Esophagus squamous epithelium (tissue), 5 donors: ENCODE measurements at regions not wholly inside any gene's neighbourhood (a gene's known extent, or its start where the extent isn't known, plus 50 kb on each side); places are given as distances from the start of the nearest gene placed in this dataset.

Source experiments
- DNase-seq: peaks from one replicate; lab custom pipeline; 2025; lab: John Stamatoyannopoulos, UW
- H3K27ac ChIP-seq, 4 donors: fragments of 200-600 bp; sonication (generic); one replicate each; pipeline ENCODE4 v1.5.1; 2016 to 2019; ENCODE audit warnings: mild to moderate bottlenecking in 1 of 4
- H3K27me3 ChIP-seq, 4 donors: fragments of 200-600 bp; sonication (generic); 1 replicate in 3 of 4; 2 replicates in 1 of 4; pipeline versions ENCODE4 v1.5.1 to v1.6.0; 2017 to 2021; ENCODE audit warnings: antibody characterized with exemption in 1 of 4
- H3K36me3 ChIP-seq, 3 donors: fragments of 200-600 bp; sonication (generic); one replicate each; pipeline ENCODE4 v1.5.1; 2016 to 2019
- H3K4me1 ChIP-seq, 3 donors: fragments of 200-600 bp; sonication (generic); one replicate each; pipeline ENCODE4 v1.5.1; 2017 to 2019
- H3K4me3 ChIP-seq, 4 donors: fragments of 200-600 bp; sonication (generic); 1 replicate in 3 of 4; 2 replicates in 1 of 4; pipeline ENCODE4 v1.5.1; 2016 to 2019; ENCODE audit warnings: mild to moderate bottlenecking in 2 of 4, moderate library complexity in 1 of 4
- H3K9me3 ChIP-seq, 3 donors: fragments of 200-600 bp; sonication (generic); one replicate each; pipeline ENCODE4 v1.5.1; 2016 to 2019
- POLR2A ChIP-seq, 4 donors: fragments of 450-650 bp; IDR thresholded peaks; one replicate each; pipeline ENCODE4 v1.6.1; 2017; ENCODE audit warnings: antibody characterized with exemption in 4 of 4, mild to moderate bottlenecking in 4 of 4, moderate library complexity in 3 of 4
- WGBS, 2 donors: methylation state at CpG; one replicate each; pipeline ENCODE4 v1.1.5; 2018; 5-methylcytosine and 5-hydroxymethylcytosine counted together
- intact Hi-C: fragments of 100-400 bp; cut with DNase I; formaldehyde crosslinking; loops from one replicate; pipeline ENCODE4 v1.15.0; 2022
- TF ChIP-seq, protein P1 (sequence below), 6 experiments: fragments of 450-650 bp in 4 of 6; fragments of 200-600 bp in 2 of 6; sonication (generic) in 2 of 6; IDR thresholded peaks; one replicate each; pipeline ENCODE4 v1.5.1; 2016 to 2019; ENCODE audit warnings: antibody characterized with exemption in 6 of 6, mild to moderate bottlenecking in 4 of 6, moderate library complexity in 4 of 6
- donor health status: DM: yes; HTN: yes; CAD: no.

DNA sequence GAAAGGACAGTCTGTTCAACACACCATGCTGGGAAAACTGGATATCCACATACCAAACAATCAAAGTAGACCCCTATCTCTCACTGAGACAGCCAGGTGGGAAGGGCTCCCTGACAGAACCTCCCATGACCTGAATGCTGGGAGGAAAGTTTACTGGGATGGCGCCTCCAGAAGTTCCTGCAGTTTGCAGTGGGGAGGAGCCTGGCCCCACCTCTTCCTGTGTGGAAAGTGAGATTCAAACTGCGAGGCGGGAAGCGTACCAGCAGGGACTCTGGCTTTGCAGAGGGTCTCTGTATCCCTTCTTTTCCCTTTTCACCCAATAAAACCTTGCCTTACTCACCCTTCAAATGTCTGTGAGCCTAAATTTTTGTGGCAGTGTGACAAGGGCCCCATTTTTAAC lies 190.7 kb downstream of the HHIPL2 start:
- Histone ChIP-seq H3K36me3 (no peaks in the 10 kb centered on the region), H3K9me3 (no peaks in the 10 kb centered on the region), H3K4me3 (no peak overlapping the region), H3K27me3 (no peaks in the 10 kb centered on the region), H3K4me1 (no peaks in the 10 kb centered on the region), H3K27ac (no peak overlapping the region)
- intact Hi-C loops: no loop called here
- TF ChIP-seq, protein P1, sequence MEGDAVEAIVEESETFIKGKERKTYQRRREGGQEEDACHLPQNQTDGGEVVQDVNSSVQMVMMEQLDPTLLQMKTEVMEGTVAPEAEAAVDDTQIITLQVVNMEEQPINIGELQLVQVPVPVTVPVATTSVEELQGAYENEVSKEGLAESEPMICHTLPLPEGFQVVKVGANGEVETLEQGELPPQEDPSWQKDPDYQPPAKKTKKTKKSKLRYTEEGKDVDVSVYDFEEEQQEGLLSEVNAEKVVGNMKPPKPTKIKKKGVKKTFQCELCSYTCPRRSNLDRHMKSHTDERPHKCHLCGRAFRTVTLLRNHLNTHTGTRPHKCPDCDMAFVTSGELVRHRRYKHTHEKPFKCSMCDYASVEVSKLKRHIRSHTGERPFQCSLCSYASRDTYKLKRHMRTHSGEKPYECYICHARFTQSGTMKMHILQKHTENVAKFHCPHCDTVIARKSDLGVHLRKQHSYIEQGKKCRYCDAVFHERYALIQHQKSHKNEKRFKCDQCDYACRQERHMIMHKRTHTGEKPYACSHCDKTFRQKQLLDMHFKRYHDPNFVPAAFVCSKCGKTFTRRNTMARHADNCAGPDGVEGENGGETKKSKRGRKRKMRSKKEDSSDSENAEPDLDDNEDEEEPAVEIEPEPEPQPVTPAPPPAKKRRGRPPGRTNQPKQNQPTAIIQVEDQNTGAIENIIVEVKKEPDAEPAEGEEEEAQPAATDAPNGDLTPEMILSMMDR (IDR thresholded peaks at IDR 0.05): no peak
- no peak for TF ChIP-seq POLR2A (IDR thresholded peaks at IDR 0.05)
- no peak for DNase-seq
- 88% methylated on average over 4 of the region's 4 CpGs; no CpG with 5 or more reads in 1 of the 2 donors for WGBS, 2 donors

DNA sequence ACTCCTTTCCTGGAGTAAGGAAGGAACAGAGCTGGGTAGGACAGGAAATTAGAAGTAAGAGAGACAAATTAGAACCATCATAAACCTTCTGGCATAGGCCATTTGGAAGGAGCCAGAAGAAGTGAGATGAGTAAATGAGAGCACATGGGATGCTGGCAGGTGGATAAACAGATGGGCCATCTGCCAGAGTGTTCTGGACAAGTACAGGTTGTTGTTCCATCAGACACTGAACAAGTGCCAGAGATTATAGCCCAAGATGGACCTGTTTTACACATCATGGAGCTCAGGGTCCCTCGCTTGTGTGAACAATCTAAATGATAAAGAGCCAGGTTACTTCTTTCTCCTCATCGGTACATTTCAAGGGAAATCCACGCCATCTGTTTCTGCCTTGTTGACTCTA lies 200.3 kb downstream of the HHIPL2 start:
- Histone ChIP-seq H3K9me3 (no peaks in the 10 kb centered on the region), H3K4me1 (no peaks in the 10 kb centered on the region), H3K27ac (no peak overlapping the region), H3K4me3 (no peak overlapping the region), H3K36me3 (no peaks in the 10 kb centered on the region), H3K27me3 (no peaks in the 10 kb centered on the region)
- TF ChIP-seq POLR2A (IDR thresholded peaks at IDR 0.05): no peak
- WGBS, 2 donors: 77 to 91% methylated on average over 3 of the region's 3 CpGs
- intact Hi-C loops: no loop called here
- no peak for DNase-seq

DNA sequence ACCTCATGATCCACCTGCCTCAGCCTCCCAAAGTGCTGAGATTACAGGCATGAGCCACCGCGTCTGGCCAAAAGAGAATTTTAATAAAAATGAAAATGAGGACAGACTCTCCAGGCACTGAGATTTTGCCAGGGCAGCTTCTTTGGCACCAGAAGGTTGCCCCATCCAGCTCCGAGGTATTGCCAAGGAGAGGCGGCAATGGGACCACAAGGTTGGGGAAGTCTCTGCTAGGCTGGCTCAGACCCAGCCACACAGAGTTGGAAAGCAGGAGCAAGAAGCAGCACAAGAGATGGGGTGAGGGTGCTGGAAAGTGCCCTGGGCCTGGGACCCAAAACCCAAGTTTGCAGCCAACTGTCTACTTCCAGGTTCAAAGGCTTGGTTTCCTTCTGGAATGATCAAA lies 200.9 kb downstream of the HHIPL2 start:
- H3K27ac ChIP-seq: no peak overlapping the region
- no peaks in the 10 kb centered on the region for H3K36me3 ChIP-seq
- intact Hi-C loops: no loop called here
- DNase-seq: no peak
- no peaks in the 10 kb centered on the region for H3K4me1 ChIP-seq
- H3K4me3 ChIP-seq: no peak overlapping the region
- H3K27me3 ChIP-seq: no peaks in the 10 kb centered on the region
- H3K9me3 ChIP-seq: no peaks in the 10 kb centered on the region
- TF ChIP-seq POLR2A (IDR thresholded peaks at IDR 0.05): no peak
- TF ChIP-seq, protein P1 (IDR thresholded peaks at IDR 0.05): no peak
- WGBS, 2 donors: 85 to 100% methylated on average over 2 to 4 of the region's 4 CpGs

DNA sequence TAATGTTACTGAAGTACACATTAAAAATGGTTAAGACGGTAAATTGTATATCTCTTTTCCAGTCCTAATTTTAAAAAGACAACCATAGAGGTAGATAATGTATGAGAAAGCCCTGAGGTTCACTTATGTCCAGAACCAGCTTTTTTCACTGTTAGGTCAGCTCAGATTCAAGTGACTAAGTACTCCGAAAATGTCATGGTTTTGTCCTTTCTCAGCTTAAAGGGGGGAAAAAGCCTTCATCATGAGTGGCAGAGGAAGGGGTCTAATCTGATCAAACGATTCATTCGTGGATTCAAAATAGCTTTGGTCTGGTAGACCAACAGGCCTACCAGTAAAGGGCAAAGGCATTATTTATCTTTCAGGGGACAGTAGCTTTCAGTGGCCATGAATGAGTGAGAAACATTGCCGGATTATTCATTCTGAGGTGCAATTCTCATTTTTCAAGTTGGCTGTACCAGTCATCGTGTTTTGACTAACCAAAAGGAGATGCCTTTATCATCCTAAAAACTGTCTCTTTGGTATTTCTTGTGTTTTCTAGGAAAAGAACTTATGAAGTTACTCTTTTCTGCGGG lies 208.4 kb downstream of the HHIPL2 start:
- no peaks in the 10 kb centered on the region for H3K27me3 ChIP-seq
- H3K4me3 ChIP-seq: no peak overlapping the region
- TF ChIP-seq, protein P1 (IDR thresholded peaks at IDR 0.05): no peak
- TF ChIP-seq POLR2A (IDR thresholded peaks at IDR 0.05): no peak
- no peaks in the 10 kb centered on the region for H3K36me3 ChIP-seq
- DNase-seq: no peak
- 63 to 84% methylated on average over 7 of the region's 7 CpGs for whole genome bisulfite sequencing, 2 donors
- no peaks in the 10 kb centered on the region for H3K4me1 ChIP-seq
- no peak overlapping the region for H3K27ac ChIP-seq
- intact Hi-C loops: no loop called here
- no peaks in the 10 kb centered on the region for H3K9me3 ChIP-seq

DNA sequence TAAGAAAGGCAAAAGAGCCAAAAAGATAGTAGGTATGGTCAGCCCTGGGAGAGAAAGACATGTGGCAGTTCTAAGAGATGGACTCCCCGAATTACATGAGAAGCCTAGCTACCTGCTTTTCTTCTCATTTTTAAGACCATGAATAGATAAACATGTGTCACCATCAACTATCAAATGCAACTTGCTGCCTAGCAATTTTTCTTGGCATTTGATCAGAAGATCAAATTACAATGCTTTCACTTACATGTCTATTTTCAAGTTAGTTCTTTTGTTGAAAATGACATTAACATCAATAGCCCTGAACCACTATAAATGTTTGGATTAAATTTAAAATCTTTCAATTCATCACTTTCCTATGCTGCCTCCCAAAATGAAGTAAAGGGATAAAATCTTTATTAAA lies 212.3 kb downstream of the HHIPL2 start:
- DNase-seq: no peak
- Histone ChIP-seq H3K4me1 (no peaks in the 10 kb centered on the region), H3K27me3 (no peaks in the 10 kb centered on the region), H3K4me3 (no peak overlapping the region), H3K36me3 (no peaks in the 10 kb centered on the region), H3K27ac (no peak overlapping the region), H3K9me3 (no peaks in the 10 kb centered on the region)
- TF ChIP-seq, protein P1 (IDR thresholded peaks at IDR 0.05): no peak
- no peak for TF ChIP-seq POLR2A (IDR thresholded peaks at IDR 0.05)
- 42 to 62% methylated on average over 1 of the region's 1 CpG for WGBS, 2 donors
- intact Hi-C loops: no loop called here
